COLO668 (cell line): ENCODE measurements at regions not wholly inside any gene's neighbourhood (a gene's known extent, or its start where the extent isn't known, plus 50 kb on each side); places are given as distances from the start of the nearest gene placed in this dataset.

Source experiments
- DNase-seq: peaks from one replicate; lab custom pipeline; 2025; ENCODE audit not compliant: unreplicated experiment; lab: John Stamatoyannopoulos, UW

GRCh38 chr6:50102676-50103075 lies 52.9 kb upstream of the DEFB112 start:
- no peak for DNase-seq

- no peak for DNase-seq
Measured at GRCh38 chr6:50110587-50110986, 60.9 kb upstream of the DEFB112 start.

DNA sequence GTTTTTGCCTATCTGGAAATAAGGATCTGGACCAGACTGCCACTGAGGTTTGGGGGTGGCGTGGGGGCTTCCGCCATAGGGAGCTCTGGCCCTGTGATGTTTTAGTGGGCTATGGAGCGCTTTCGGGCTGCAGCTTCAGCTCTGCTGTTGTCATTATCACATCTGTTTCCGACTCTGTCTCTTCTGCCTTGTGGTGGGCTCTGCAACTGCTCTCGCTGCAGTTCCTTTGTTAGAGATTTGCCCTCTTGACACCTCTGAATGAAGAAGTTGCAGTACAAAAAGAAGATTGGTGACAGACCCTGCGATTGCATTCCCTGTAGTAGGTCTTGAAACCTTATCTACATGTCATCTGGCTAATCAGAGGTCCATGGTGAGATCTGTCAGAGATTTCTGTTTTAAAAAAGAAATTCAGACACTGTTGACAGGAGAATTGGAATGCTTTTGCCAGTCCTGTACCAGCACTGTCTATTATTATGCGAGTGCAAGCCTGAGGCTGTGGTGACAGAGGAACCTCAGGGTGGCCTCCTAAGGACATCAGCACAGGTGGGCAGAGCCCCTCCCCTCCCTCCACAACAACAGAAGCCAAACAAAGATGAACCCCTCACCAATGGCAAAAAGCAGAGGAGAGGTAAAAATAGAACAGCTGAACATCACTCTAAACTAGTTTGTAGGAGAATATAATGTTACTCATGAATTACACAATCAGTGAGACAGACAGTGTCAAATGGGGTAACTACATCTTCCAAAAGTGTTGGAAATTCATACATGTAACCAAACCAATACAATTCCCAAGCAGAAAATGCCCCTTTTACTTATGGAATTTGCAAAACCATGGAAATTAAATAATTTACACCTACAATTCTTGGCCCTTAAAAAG lies 63.5 kb upstream of the DEFB112 start:
- DNase-seq: no peak

DNA sequence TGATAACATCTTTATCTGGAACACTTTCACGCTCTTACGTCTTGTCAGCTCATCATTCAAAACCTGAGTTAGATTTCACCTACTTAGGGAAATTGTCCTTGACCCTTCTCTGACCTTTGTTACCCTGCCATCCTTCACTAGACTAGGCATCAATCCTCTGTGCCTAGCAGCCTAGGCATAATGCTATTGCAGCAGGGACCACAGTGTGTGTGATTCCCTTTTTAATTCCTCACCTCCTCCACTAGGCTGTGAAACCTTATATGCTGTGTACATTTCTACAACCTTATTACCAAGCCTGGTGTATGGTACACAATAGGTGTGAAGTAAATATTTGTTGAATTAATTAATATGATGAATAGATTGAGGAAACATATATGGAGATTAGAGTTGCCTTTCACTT lies 66.7 kb upstream of the DEFB112 start:
- DNase-seq: peak; percentile 9

GRCh38 chr6:50116797-50117542 lies 67.2 kb upstream of the DEFB112 start:
- DNase-seq: no peak

DNA sequence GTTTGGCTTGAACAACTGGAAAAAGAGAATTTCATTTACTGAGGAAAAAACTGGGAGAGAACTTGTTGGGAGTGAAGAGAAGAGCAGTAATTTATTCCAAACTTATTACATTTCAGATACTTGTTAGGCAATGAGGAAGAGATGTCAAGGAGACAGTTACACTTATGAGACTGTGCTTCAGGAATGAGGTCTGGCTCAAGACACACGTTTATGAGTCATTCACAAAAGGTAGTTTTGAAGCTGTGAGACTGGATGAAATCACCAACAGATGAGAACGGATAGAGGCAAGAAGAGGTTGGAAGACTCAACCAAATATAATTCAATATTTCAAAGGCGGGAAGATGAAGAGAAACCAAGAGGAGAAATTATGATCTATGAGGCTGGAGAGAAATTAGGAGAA lies 70.6 kb upstream of the DEFB112 start:
- no peak for DNase-seq

GRCh38 chr6:50123688-50124087 lies 74.0 kb upstream of the DEFB112 start:
- no peak for DNase-seq

GRCh38 chr6:50124572-50124971 lies 74.8 kb upstream of the DEFB112 start:
- DNase-seq: no peak

- DNase-seq: no peak
Measured at GRCh38 chr6:50128420-50129005, 78.8 kb upstream of the DEFB112 start.

DNA sequence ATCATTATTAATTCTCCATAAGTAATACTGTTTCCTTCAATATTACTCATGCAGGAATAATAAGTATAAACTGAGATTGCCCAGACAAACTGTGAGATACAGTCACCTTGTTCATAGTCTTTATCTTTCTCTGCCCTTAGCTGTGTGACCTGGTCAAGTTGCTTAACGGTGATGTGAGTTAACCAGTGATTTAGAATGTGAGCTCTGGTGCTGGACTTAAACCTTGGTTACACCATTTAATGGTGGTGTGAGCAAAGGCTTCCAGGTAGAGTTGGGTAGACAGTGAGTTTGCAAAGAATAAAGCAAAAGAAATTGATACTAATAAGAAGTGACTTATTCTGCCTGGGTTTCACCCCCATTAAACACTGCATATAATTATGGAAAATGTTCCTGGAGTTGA lies 86.2 kb upstream of the DEFB112 start:
- DNase-seq: no peak

- no peak for DNase-seq
Measured at GRCh38 chr6:50141100-50141499, 91.4 kb upstream of the DEFB112 start.

DNA sequence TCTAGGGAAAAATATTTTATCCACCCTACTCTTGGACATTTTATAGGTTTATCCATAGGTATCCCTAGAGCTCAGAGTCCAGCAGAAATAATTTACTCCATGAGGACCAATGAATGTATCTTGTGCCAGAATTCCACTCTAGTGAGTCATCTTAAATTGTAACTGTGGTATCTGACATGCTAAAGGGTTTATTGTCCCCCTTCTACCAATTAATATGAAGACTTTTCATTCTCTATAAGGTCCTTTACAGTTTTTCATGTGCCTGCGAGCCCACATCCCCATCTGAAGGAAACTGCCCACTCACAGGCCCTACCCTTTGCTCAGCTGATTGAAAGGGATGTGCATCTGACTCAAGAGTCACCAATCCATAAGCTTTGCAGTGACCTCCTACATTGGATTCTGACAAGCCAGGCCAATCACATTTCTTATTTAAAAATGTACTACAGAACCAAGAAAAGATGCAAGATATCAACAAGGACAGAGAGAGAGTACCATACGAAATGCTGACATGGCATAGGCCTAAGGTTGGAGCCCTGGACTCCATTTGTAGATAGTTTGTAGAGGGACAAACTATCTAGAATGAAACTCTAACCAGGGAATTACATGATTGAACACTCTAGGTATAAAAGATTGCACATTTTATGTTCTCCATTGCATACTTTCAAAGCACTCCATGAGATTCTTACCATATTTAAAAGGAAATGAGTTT lies 93.4 kb upstream of the DEFB112 start:
- no peak for DNase-seq

DNA sequence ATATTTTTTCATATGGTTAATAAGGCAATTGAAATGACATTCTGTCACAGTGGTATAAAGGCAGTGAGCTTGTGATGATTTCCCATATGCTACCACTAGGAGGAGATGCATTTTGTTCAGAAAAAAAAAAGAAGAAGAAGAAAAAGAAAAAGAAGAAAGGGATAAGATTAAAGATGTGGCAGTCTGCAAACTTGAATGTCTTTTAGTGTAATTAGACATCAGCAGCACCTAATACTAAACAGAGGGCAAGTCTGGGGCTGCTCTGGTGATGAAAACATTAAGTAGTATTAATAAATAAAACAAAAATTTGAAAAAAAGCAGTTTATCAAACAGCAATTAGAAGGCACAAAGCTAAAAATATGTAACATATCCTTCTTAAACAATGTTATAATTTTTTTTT lies 95.4 kb upstream of the DEFB112 start:
- DNase-seq: no peak

GRCh38 chr6:50147371-50147770 lies 97.6 kb upstream of the DEFB112 start:
- no peak for DNase-seq

DNA sequence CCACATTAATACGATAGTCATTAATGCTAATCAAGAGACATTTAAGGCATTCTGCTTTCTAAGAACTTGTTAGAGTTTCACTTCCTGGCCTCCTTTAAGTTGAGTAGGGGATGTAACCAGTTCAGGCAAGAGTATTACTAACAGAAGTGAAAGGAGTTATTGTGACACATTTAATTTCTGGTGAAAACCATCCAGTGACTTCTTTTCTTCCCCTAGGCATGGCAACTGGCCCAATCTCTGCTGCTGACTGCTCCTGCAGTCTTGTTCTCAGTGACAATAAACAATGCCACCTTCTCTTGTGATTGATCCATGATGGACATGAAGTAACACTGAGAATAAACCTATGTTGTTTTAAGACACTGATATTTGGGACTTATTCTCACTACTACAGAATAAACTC lies 130.9 kb upstream of the DEFB112 start:
- no peak for DNase-seq

- no peak for DNase-seq
Measured at GRCh38 chr6:50185006-50185405, 135.3 kb upstream of the DEFB112 start.

DNA sequence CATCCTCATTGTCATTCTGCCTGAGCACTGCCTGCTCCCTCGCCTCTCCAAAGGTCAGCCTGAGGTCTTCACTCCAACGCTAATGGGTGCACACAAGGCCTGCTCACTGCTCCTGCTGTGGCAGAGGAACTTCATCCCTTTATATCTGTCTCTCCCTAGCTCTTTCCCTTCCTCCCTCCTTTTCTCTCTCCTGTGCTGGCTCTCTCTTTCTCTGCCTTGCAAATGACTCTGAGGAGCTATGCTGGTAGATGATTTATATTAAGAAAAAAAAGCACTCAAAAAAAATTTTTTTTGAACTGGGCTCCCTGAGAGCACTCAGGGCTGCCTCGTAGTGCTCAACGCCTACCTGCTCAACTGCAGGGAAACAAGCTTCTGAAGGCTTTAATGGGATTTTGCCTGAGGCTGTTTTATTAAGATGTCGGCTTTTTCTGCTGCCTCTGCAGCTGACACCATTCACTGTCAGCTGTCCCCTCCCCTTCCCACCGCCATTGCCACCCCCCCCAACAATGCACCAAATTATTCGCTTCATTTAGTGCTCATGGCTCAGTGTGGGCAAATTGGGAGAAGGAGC lies 137.7 kb upstream of the DEFB112 start:
- no peak for DNase-seq

GRCh38 chr6:50198245-50198644 lies 148.5 kb upstream of the DEFB112 start:
- no peak for DNase-seq

GRCh38 chr6:50202766-50203165 lies 153.0 kb upstream of the DEFB112 start:
- DNase-seq: no peak

- no peak for DNase-seq
Measured at GRCh38 chr6:50211582-50211981, 161.9 kb upstream of the DEFB112 start.

- DNase-seq: no peak
Measured at GRCh38 chr6:50213146-50213545, 163.4 kb upstream of the DEFB112 start.
